NCI-H187 treated with DMSO at 0.1 percent for 48 hours (cell line): ENCODE measurements at regions not wholly inside any gene's neighbourhood (a gene's known extent, or its start where the extent isn't known, plus 50 kb on each side); places are given as distances from the start of the nearest gene placed in this dataset.
"Not testable (repeated sequence)": the region's sequence is repeated elsewhere in the genome, so short reads cannot be mapped to it uniquely, and the experiment has no call there.

Source experiments
- DNase-seq: peaks from one replicate; lab custom pipeline; 2025; lab: John Stamatoyannopoulos, UW

DNA sequence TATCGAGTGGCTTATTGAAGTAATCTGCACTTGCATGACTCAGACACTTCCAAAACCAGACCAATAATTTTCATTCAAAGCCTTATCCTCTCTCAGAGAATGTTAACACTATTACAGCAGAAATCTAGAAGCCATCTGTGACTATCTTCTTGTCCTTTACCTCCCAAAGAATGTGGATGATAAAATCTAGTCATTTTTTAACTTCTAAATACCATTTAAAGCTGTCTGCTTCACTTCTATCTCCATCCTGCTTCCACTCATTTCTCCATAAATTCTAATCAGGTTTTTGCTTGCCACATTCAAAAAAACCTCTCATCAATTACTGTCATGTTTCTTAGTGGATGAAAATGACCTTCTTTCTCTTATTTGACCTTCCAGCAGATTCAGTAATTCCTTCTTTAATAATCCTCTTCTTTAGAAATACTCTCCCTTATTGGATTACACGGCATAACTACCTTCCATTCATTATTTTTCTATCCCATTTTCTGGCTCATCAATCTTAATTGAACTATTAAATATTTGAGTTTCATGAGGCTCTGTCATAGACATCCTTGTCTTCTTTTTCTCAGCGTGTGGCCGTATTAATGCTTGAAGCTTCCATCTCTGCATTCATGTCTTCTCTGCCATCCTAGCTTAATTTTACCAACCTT, 1999.4 kb downstream of the MRPL39 start:
- DNase-seq: no peak

DNA sequence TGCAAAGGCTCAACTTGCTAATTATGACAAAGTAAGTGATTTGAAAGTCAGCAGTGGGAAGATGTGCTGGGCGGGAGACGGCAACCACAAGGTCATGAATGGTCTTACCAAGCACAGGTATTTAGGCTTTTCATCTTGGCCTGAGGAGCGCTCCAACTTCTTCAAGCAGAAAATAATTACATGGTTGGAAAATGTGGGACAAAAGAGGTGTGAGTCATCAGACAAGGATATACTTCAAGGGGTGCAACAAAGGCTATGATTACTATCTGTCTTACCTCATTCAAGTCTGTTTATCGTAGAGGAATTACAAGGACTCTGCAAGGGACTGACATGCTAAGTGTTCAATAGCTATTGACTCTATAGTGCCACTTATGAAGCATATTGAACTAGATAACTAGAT, 2005.7 kb downstream of the MRPL39 start:
- no peak for DNase-seq

DNA sequence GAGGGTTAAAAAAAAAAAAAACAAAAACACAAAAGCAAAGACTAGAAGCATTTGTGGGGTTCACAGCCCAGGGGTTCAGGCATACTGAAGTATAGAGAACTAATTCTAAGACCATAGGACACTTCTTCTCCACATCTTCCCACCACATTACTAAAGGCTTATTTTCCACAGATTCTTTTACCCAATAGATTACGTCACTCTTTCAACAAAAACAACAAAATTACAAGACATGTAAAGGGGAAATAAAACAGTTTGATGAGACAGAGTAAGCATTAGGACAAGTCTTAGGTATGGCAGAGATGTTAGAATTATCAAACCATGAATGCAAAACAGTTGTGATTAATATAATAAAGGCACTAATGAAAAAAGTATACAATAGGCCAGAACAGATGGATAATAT, 2013.7 kb downstream of the MRPL39 start:
- DNase-seq: no peak

- no peak for DNase-seq
Observed at GRCh38 chr21:23585419-23585818, 2021.9 kb downstream of the MRPL39 start.

DNA sequence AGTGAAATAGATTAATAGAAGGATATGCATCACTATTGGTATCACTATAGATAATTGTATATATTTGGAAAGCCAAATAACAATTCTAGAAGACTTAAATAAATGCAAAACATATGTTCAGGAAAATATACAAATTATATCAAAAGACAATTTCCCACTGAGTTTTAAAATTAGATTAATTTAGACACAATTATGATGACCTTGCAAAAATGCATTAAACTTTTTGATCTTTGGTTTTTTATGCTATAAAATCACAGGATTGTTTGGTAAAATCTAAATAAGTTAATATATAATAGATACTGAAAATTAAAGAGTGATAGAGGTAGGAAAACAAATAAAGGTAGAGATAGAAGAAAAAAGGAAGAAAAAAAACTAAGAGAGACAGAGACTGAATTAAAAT, 2027.7 kb downstream of the MRPL39 start:
- DNase-seq: no peak

- no peak for DNase-seq
Observed at GRCh38 chr21:23578027-23578426, 2029.3 kb downstream of the MRPL39 start.

- DNase-seq: no peak
Observed at GRCh38 chr21:23574932-23575331, 2032.3 kb downstream of the MRPL39 start.

DNA sequence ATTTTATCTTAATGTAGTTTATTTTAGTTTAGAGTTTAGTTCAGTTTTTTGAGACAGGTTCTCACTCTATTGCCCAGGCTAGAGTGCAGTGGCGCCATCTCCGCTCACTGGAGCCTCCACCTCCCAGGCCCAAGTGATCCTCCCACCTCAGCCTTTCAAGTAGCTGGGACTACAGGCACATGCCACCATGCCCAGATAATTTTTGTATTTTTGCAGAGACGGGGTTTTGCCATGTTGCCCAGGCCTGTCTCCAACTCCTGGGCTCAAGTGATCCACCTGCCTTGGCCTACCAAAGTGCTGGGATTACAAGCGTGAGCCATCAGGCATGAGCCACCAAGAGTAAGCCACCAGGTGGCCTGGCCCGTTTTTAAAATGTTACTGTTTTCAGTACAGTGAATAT, 2058.4 kb downstream of the MRPL39 start:
- DNase-seq: not testable (repeated sequence)

DNA sequence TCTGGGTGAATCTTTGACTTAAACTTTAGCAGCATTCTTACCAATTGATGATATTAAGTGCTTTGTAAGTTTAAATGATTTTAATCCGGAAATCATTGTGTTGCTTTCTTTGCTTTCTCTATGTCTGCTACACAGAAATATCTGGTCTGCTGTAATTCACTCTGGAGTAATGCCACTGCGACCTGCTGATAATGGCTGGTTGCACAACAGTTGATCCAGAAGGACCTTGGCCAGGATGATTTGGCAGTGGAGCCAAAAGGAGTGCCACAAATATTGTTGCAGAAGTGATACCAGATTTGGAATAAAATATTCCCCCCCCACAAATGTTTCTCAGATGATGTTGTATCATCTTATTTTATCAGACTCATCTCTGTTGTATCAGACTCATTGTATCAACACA, 2063.9 kb downstream of the MRPL39 start:
- DNase-seq: no peak

DNA sequence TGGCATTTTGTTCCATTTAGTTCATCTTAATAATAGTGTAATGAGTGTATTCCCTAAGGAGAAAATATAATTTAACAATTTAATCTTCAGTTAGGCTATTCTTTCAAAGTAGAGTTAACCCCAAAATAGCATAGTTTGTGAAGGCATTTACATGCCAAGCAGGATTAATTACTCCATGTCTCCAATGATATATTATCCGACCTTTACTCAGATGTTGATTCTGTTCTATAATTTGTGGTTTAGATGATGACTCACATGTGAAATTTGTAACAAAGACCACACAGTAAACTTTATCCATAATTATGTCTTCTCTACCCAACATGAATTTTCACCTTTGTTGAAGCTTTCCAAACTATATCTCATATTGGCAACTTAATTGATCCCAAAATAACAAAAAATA, 2065.2 kb downstream of the MRPL39 start:
- no peak for DNase-seq

- no peak for DNase-seq
Observed at GRCh38 chr21:23541571-23541970, 2065.7 kb downstream of the MRPL39 start.

DNA sequence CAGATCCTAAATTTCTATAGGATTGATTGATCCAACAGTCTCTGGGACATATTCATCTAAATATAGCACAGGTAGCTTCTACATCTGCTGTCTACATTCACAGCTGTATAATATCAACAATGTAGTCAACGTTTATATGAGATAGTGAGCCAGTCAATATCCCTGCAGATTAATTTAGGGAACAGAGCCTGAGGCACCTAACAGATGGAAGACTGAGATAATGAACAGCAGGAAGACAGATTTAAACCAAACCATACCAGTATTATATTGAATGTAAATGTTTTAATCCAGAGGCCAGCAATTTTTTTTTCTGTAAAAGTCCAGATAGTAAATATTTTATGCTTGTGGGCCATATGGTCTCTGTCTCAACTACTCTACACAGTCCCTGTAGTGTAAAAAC, 2072.4 kb downstream of the MRPL39 start:
- DNase-seq: no peak

GRCh38 chr21:23531444-23531843, 2075.8 kb downstream of the MRPL39 start:
- no peak for DNase-seq

GRCh38 chr21:23524685-23525084, 2082.6 kb downstream of the MRPL39 start:
- no peak for DNase-seq

DNA sequence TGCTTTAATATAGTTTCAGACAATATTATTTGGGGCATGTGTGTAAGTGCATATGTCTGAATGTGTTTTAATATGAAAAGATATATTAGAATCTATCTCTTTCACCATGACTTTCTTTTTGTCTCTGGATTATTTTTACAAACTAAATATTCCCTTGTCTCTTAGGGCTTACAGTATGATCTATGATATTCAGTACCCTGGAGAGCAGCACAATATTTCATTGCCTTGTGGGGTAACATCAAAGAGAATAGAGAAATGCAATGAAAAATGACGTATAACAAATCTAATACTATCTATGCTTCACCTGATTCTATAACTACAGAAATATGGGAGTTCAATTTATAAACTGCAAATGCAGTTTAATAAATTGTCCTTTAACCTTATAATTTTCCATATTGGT, 2084.5 kb downstream of the MRPL39 start:
- no peak for DNase-seq

DNA sequence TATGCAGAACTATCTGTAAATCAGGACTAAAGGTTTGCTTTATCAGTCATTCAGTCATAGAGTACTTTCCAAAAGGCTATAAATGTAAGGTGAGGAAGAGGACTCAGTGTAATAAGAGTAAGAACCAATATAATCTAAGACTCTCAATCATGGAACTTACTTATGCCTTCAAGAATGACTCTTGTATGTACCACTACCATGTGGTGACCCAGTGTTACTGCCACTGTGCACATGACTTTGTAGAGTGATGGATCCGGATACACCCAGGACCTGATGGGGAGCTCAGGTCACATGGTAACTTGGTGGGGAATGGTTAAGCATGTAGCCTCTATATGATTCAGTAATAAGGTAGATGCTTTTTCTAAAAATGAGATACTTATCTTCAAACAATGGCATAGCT, 2099.8 kb downstream of the MRPL39 start:
- DNase-seq: no peak

DNA sequence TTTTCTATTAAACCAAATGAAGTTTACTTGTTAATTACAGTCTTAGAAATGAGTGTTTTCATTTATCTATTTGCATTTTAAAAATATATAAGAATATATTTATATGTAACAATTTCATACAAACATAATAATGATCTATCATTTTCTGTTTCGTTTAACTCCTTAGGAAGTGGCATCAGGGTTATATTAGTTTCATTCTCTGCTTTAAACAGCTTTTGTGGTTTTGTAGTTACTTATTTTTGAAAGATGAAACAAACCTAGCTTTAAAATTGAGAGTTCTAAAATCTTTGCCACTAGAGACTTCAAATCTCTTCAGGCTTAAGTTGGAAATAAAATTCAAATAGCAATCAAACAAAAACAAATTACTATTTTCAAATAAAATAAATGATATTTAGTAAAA, 2110.6 kb downstream of the MRPL39 start:
- no peak for DNase-seq

DNA sequence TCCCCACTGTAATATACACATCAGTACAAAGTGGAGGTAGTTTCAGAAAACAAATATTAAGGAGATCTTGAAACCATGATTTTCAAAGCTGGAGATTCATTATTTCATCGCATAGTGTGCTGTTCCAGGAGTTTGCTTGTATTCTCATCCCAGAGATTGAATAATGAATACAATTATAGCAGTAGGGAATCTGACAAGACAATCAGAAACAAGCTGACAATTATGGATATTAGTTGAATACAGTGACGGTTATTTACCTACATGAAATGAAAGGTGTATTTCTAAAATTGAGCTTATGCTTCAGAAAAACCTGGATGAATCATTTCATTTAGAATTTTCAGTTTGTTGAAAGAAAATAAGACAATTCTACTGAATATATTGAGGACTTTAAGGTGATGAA, 2119.0 kb downstream of the MRPL39 start:
- DNase-seq: no peak

GRCh38 chr21:23480591-23481270, 2126.6 kb downstream of the MRPL39 start:
- DNase-seq: no peak

DNA sequence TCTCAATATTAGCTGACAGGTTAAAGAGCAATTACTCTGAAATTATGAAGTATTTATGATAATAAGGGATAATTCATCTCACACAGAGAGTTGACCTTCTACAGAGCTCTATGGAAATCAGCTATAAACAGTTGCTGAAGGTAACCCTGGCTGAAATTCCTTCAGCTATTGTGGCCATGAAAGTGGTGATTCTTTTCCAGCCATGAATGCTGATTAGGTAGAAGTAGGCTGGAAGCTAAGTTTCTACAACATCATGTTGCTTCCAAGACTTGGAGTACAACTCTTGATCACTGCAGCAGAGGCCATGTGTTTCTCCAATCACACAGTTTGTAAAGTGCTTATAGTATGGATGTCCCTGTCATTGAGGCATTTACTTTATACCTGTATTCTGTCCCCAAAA, 2128.9 kb downstream of the MRPL39 start:
- DNase-seq: no peak

- DNase-seq: no peak
Observed at GRCh38 chr21:23475281-23476219, 2131.7 kb downstream of the MRPL39 start.

DNA sequence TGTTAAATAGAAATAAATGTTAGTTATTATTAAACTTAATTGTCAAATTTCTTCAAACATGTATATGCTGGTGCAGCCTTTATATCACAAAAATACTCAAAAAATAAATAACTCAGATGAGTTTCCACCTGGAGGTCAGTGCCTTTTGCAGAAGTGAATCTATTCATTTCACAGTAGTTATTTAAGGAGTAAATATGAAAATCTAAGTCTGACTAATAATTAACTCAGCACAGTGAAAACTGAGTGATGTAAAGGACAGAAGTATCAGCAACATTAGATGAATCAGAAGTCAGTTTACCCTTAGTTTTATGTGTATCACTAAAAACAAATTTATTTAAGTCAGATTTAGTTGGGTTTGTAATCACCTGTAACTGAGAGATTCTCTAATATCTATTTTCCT, 2135.4 kb downstream of the MRPL39 start:
- DNase-seq: no peak

GRCh38 chr21:23463365-23463764, 2143.9 kb downstream of the MRPL39 start:
- no peak for DNase-seq
